OCI-LY3 (cell line): ENCODE measurements at regions not wholly inside any gene's neighbourhood (a gene's known extent, or its start where the extent isn't known, plus 50 kb on each side); places are given as distances from the start of the nearest gene placed in this dataset.

Experiments used
- EZH2phosphoT487 ChIP-seq: fragments of 200-600 bp; shearing (Covaris generic); IDR thresholded peaks from 2 replicates; pipeline ENCODE4 v1.6.1; 2018; ENCODE audit warnings: antibody characterized with exemption, mixed run types, low read depth
- TF ChIP-seq, protein P1 (sequence below): fragments of 200-600, 300-600 bp; sonication (generic); IDR thresholded peaks from 2 replicates; pipeline ENCODE4 v1.5.1; 2014; ENCODE audit warnings: antibody characterized with exemption, low read length, low read depth

DNA sequence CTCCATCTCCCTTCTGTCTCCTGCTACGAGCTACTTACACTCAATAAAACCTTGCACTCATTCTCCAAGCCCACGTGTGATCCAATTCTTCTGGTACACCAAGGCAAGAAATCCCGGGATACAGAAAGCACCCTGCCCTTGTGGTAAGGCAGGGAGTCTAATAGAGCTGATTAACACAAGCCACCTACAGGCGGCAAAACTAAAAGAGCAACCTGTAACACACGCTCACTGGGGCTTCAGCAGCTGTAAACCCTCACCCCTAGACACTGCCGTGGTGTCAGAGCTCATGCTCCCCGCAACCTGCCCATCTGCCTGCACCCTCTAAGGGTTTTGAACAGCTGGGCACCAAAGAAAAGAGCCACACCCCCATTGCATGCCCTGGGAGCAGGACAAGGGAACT lies 755.4 kb upstream of the HTR2C start:
- TF ChIP-seq, protein P1, sequence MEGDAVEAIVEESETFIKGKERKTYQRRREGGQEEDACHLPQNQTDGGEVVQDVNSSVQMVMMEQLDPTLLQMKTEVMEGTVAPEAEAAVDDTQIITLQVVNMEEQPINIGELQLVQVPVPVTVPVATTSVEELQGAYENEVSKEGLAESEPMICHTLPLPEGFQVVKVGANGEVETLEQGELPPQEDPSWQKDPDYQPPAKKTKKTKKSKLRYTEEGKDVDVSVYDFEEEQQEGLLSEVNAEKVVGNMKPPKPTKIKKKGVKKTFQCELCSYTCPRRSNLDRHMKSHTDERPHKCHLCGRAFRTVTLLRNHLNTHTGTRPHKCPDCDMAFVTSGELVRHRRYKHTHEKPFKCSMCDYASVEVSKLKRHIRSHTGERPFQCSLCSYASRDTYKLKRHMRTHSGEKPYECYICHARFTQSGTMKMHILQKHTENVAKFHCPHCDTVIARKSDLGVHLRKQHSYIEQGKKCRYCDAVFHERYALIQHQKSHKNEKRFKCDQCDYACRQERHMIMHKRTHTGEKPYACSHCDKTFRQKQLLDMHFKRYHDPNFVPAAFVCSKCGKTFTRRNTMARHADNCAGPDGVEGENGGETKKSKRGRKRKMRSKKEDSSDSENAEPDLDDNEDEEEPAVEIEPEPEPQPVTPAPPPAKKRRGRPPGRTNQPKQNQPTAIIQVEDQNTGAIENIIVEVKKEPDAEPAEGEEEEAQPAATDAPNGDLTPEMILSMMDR: no peak
- no peak for TF ChIP-seq EZH2phosphoT487
